ENCODE measurements at regions not wholly inside any gene's neighbourhood (a gene's known extent, or its start where the extent isn't known, plus 50 kb on each side); places are given as distances from the start of the nearest gene placed in this dataset.

DNA sequence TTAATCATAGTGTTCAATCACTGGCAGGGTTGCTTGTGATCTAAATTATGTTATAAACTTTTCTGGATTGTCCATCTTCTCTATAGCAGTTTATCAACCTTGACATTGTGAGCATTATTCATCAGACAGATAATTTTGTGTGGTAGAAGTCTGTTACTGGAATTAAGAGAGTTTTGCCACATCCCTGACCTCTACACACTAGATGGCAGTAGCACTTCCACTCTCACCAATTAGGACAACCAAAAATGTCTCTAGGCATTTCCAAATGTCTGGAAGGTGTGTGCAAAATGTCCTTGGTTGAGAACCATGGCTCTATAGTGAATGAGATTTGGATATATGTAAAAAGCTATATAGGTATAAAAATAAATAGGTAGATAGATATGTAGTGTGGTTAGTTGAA is 324.1 kb upstream of the FAM47C start:
- Mint-ChIP-seq H3K9me3 (ENCODE audit: unreplicated experiment) (peaks cover 24% of the 10 kb centered on the region), H3K4me3 (ENCODE audit: unreplicated experiment) (no peak overlapping the region), H3K36me3 (ENCODE audit: unreplicated experiment) (no peaks in the 10 kb centered on the region), H3K27ac (ENCODE audit: unreplicated experiment) (no peak overlapping the region), H3K27me3 (ENCODE audit: unreplicated experiment) (no peaks in the 10 kb centered on the region), H3K4me1 (ENCODE audit: unreplicated experiment) (no peaks in the 10 kb centered on the region)
- TF ChIP-seq, protein P1, sequence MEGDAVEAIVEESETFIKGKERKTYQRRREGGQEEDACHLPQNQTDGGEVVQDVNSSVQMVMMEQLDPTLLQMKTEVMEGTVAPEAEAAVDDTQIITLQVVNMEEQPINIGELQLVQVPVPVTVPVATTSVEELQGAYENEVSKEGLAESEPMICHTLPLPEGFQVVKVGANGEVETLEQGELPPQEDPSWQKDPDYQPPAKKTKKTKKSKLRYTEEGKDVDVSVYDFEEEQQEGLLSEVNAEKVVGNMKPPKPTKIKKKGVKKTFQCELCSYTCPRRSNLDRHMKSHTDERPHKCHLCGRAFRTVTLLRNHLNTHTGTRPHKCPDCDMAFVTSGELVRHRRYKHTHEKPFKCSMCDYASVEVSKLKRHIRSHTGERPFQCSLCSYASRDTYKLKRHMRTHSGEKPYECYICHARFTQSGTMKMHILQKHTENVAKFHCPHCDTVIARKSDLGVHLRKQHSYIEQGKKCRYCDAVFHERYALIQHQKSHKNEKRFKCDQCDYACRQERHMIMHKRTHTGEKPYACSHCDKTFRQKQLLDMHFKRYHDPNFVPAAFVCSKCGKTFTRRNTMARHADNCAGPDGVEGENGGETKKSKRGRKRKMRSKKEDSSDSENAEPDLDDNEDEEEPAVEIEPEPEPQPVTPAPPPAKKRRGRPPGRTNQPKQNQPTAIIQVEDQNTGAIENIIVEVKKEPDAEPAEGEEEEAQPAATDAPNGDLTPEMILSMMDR (IDR thresholded peaks at IDR 0.05): no peak
- DNase-seq (ENCODE audit: extremely low spot score, unreplicated experiment): no peak

DNA sequence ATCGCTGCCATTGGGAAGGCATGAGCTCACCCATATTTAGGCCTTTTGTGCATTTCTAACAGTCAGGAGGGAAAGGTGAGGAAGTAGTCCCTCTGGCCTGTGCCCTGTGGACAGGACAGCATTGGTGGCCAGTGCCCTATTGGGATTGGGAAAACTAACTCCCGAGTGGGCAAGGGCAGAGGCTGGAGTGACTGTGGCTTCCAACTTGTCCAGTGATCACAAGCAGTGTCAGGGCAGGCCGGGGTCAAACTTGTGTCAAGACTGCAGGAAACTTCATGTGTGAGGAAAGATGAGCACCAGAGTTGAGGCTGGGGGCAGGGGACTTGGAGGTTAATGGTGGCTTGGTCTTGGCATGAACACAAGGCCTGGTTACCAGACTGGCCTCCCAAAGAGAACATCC is 286.2 kb upstream of the FAM47C start:
- no peak for DNase-seq (ENCODE audit: extremely low spot score, unreplicated experiment)
- no peak overlapping the region for H3K4me3 Mint-ChIP-seq (ENCODE audit: unreplicated experiment)
- no peaks in the 10 kb centered on the region for H3K36me3 Mint-ChIP-seq (ENCODE audit: unreplicated experiment)
- no peaks in the 10 kb centered on the region for H3K4me1 Mint-ChIP-seq (ENCODE audit: unreplicated experiment)
- TF ChIP-seq, protein P1 (IDR thresholded peaks at IDR 0.05): no peak
- no peak overlapping the region for H3K27ac Mint-ChIP-seq (ENCODE audit: unreplicated experiment)
- no peaks in the 10 kb centered on the region for H3K27me3 Mint-ChIP-seq (ENCODE audit: unreplicated experiment)
- H3K9me3 Mint-ChIP-seq (ENCODE audit: unreplicated experiment): peaks cover 23% of the 10 kb centered on the region

DNA sequence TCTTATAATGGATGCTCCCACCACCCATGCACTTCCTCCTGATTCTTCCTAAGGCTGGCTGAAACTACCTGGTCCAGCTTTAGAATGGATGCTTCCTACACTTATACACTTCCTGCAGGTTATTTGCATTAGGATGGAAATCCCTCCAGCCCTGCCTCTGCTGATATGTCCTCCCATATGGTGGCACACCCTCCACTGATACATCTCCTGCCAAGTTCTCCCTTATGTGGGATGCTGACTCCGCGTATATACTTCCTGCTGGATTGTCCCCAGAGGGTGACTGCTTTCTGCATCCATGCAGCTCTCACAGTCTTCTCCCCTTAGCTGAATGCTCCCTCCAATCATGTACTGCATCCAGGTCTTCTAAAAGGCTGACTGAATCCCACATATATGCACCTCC is 254.6 kb upstream of the FAM47C start:
- no peaks in the 10 kb centered on the region for H3K27me3 Mint-ChIP-seq (ENCODE audit: unreplicated experiment)
- H3K4me3 Mint-ChIP-seq (ENCODE audit: unreplicated experiment): no peak overlapping the region
- H3K27ac Mint-ChIP-seq (ENCODE audit: unreplicated experiment): no peak overlapping the region
- DNase-seq (ENCODE audit: extremely low spot score, unreplicated experiment): no peak
- H3K4me1 Mint-ChIP-seq (ENCODE audit: unreplicated experiment): no peaks in the 10 kb centered on the region
- no peaks in the 10 kb centered on the region for H3K36me3 Mint-ChIP-seq (ENCODE audit: unreplicated experiment)
- peaks cover 3% of the 10 kb centered on the region for H3K9me3 Mint-ChIP-seq (ENCODE audit: unreplicated experiment)
- TF ChIP-seq, protein P1 (IDR thresholded peaks at IDR 0.05): no peak

DNA sequence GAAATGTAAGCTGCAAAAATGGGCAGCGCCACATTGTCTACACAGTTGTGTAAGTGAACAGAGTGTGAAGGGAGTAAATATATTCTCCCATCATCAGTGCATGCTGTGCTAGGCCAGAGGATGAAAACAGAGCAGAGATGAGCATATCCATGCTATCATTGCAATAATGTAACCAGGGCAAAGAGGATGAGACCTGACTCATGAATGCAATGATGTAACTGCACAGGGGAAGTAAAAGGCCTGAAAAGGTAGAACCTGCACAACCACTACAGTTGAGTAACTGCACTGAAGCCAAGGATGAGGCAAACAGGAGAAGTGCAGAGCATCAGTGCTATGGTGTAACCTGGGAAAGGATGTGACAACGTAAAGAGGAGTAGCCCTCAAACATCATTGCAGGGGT is 220.4 kb upstream of the FAM47C start:
- Mint-ChIP-seq H3K27ac (ENCODE audit: unreplicated experiment) (no peak overlapping the region), H3K27me3 (ENCODE audit: unreplicated experiment) (no peaks in the 10 kb centered on the region), H3K36me3 (ENCODE audit: unreplicated experiment) (no peaks in the 10 kb centered on the region), H3K4me1 (ENCODE audit: unreplicated experiment) (no peaks in the 10 kb centered on the region), H3K4me3 (ENCODE audit: unreplicated experiment) (no peak overlapping the region), H3K9me3 (ENCODE audit: unreplicated experiment) (no peaks in the 10 kb centered on the region)
- DNase-seq (ENCODE audit: extremely low spot score, unreplicated experiment): peak; percentile 30
- TF ChIP-seq, protein P1 (IDR thresholded peaks at IDR 0.05): no peak

DNA sequence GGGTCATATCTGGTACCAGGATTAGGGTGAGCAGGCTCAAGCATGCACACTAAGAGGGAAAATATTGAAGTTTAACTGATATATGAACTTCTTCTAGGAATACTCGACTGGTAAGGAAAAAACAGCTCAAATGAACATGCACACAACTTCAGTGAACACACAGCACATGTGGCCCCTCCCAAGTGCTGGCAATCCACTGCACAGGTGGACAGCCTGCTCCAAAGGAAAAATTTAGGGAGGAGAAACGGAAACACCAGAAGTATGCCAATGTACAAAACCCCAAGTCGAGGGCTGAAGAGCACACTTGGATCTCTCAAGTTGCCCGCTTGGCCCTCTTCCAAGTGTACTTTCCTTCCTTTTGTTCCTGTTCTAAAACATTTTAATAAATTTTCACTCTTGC is 205.0 kb upstream of the FAM47C start:
- Mint-ChIP-seq H3K36me3 (ENCODE audit: unreplicated experiment) (no peaks in the 10 kb centered on the region), H3K4me1 (ENCODE audit: unreplicated experiment) (no peaks in the 10 kb centered on the region), H3K9me3 (ENCODE audit: unreplicated experiment) (no peaks in the 10 kb centered on the region), H3K4me3 (ENCODE audit: unreplicated experiment) (no peak overlapping the region), H3K27me3 (ENCODE audit: unreplicated experiment) (no peaks in the 10 kb centered on the region), H3K27ac (ENCODE audit: unreplicated experiment) (no peak overlapping the region)
- DNase-seq (ENCODE audit: extremely low spot score, unreplicated experiment): no peak
- TF ChIP-seq, protein P1 (IDR thresholded peaks at IDR 0.05): no peak

All from osteocyte (in vitro differentiated cells).